H1 (cell line): ENCODE measurements at regions not wholly inside any gene's neighbourhood (a gene's known extent, or its start where the extent isn't known, plus 50 kb on each side); places are given as distances from the start of the nearest gene placed in this dataset.

Experiments
- CTCF ChIA-PET: fragments of 300-600 bp; sonication (Branson Sonifier 250); formaldehyde crosslinking; loops from one replicate; lab custom pipeline; 2021; ENCODE audit not compliant: partially characterized antibody; lab: Charles Lee
- POLR2A ChIA-PET: fragments of 300-600 bp; sonication (Branson Sonifier 250); formaldehyde crosslinking; loops from one replicate; lab custom pipeline; 2021; ENCODE audit warnings: inconsistent platforms; ENCODE audit not compliant: partially characterized antibody; lab: Charles Lee
- DNase-seq, 2 experiments: peaks; one replicate each; pipeline versions ENCODE4 v3.0.0 to v3.0.0-alpha.2; 2010 to 2022; ENCODE audit warnings: low spot score in 2 of 2, low read depth in 1 of 2, mixed read lengths in 1 of 2
- FAIRE-seq: peaks from 2 replicates; lab custom pipeline; 2011; peaks lifted over from hg19 to GRCh38; lab: Jason Lieb, UNC
- H2AFZ ChIP-seq: 2 replicates; pipeline ENCODE4 v1.8.1; 2012; ENCODE audit warnings: low read length, inconsistent platforms
- H2AK5ac ChIP-seq: 2 replicates; pipeline ENCODE4 v1.6.1; 2013; ENCODE audit warnings: low read depth, low read length
- H2BK120ac ChIP-seq: replicated peaks from 2 replicates; pipeline ENCODE3; 2013; ENCODE audit warnings: low read depth, low read length, inconsistent platforms
- H2BK12ac ChIP-seq: 2 replicates; pipeline ENCODE4 v1.6.1; 2013; ENCODE audit warnings: low read depth, low read length
- H2BK15ac ChIP-seq: 2 replicates; pipeline ENCODE4 v1.6.1; 2013; ENCODE audit warnings: low read length
- H2BK20ac ChIP-seq: 2 replicates; pipeline ENCODE4 v1.6.1; 2013; ENCODE audit warnings: low read length
- H2BK5ac ChIP-seq: 2 replicates; pipeline ENCODE4 v1.6.1; 2013; ENCODE audit warnings: low read depth, low read length
- H3K14ac ChIP-seq: 2 replicates; pipeline ENCODE4 v1.6.1; 2013; ENCODE audit warnings: inconsistent platforms; ENCODE audit not compliant: insufficient read length
- H3K18ac ChIP-seq: 2 replicates; pipeline ENCODE4 v1.6.1; 2013; ENCODE audit warnings: low read length; ENCODE audit errors: extremely low read depth
- H3K23ac ChIP-seq: 2 replicates; pipeline ENCODE4 v1.6.1; 2013; ENCODE audit warnings: inconsistent platforms; ENCODE audit not compliant: insufficient read length
- H3K23me2 ChIP-seq: 2 replicates; pipeline ENCODE4 v1.6.1; 2013; ENCODE audit warnings: low read depth, low read length
- H3K27ac ChIP-seq: 2 replicates; pipeline ENCODE4 v1.6.1; 2011; ENCODE audit warnings: low read depth, low read length, inconsistent platforms
- H3K27me3 ChIP-seq, 4 experiments: replicated peaks in 1 of 4; 1 replicate in 1 of 4; 2 replicates in 3 of 4; pipeline versions ENCODE4 v1.6.1 to v1.8.1; 2011 to 2013; ENCODE audit warnings: low read length in 3 of 4, mild to moderate bottlenecking in 3 of 4, inconsistent platforms in 2 of 4, mixed read lengths in 2 of 4, moderate library complexity in 1 of 4; ENCODE audit not compliant: control insufficient read depth in 3 of 4, insufficient read depth in 3 of 4; ENCODE audit errors: extremely low read depth in 1 of 4
- H3K36me3 ChIP-seq, 4 experiments: 2 replicates each; pipeline versions ENCODE4 v1.6.1 to v1.8.1; 2011 to 2013; ENCODE audit warnings: mild to moderate bottlenecking in 4 of 4, low read length in 3 of 4, moderate library complexity in 2 of 4, control low read depth in 1 of 4, inconsistent platforms in 1 of 4; ENCODE audit not compliant: insufficient read depth in 4 of 4, control insufficient read depth in 2 of 4
- H3K4ac ChIP-seq: replicated peaks from 2 replicates; pipeline ENCODE3; 2013; ENCODE audit warnings: low read length, low read depth, mixed read lengths, inconsistent platforms; ENCODE audit not compliant: insufficient read length
- H3K4me1 ChIP-seq, 4 experiments: replicated peaks in 1 of 4; 1 replicate in 1 of 4; 2 replicates in 3 of 4; pipeline versions ENCODE4 v1.6.1 to v1.8.1; 2011 to 2013; ENCODE audit warnings: low read length in 3 of 4, inconsistent platforms in 2 of 4, mixed read lengths in 1 of 4; ENCODE audit not compliant: insufficient read depth in 4 of 4, control insufficient read depth in 3 of 4
- H3K4me2 ChIP-seq, 2 experiments: 2 replicates each; pipeline versions ENCODE4 v1.6.1 to v1.8.1; 2011 to 2013; ENCODE audit warnings: low read depth in 2 of 2, low read length in 2 of 2, control low read depth in 1 of 2, inconsistent platforms in 1 of 2, mild to moderate bottlenecking in 1 of 2; ENCODE audit not compliant: insufficient read depth in 1 of 2
- H3K4me3 ChIP-seq, 4 experiments: fragments of 200-600, 300-600 bp in 1 of 4; sonication (generic), shearing (Covaris generic), sonication (Bioruptor Twin) in 1 of 4; 2 replicates each; pipeline versions ENCODE4 v1.5.1 to v1.8.1; 2011 to 2016; ENCODE audit warnings: low read length in 4 of 4, low read depth in 3 of 4, control low read depth in 2 of 4, inconsistent platforms in 2 of 4, mild to moderate bottlenecking in 2 of 4, mixed read lengths in 1 of 4, moderate library complexity in 1 of 4; ENCODE audit not compliant: insufficient read depth in 2 of 4; ENCODE audit errors: extremely low read depth in 1 of 4
- H3K56ac ChIP-seq: replicated peaks from 2 replicates; pipeline ENCODE3; 2013; ENCODE audit warnings: low read depth, mild to moderate bottlenecking, mixed read lengths, low read length, inconsistent platforms; ENCODE audit not compliant: insufficient read length
- H3K79me1 ChIP-seq: 2 replicates; pipeline ENCODE4 v1.6.1; 2013; ENCODE audit warnings: low read depth, low read length, control low read depth
- H3K79me2 ChIP-seq, 2 experiments: 2 replicates each; pipeline versions ENCODE4 v1.6.1 to v1.8.1; 2012 to 2013; ENCODE audit warnings: low read length in 2 of 2, mild to moderate bottlenecking in 2 of 2, inconsistent platforms in 1 of 2; ENCODE audit not compliant: insufficient read depth in 2 of 2, control insufficient read depth in 1 of 2
- H3K9ac ChIP-seq, 4 experiments: replicated peaks in 1 of 4; 1 replicate in 1 of 4; 2 replicates in 3 of 4; pipeline versions ENCODE4 v1.6.1 to v1.8.1; 2011 to 2013; ENCODE audit warnings: low read depth in 3 of 4, low read length in 3 of 4, control low read depth in 2 of 4, mild to moderate bottlenecking in 2 of 4, moderate library complexity in 2 of 4, inconsistent platforms in 1 of 4; ENCODE audit errors: extremely low read depth in 1 of 4
- H3K9me3 ChIP-seq, 2 experiments: 2 replicates each; pipeline versions ENCODE4 v1.6.1 to v1.8.1; 2012 to 2013; ENCODE audit warnings: mild to moderate bottlenecking in 2 of 2, moderate library complexity in 2 of 2, control low read depth in 1 of 2, inconsistent platforms in 1 of 2, low read depth in 1 of 2, low read length in 1 of 2, mixed read lengths in 1 of 2; ENCODE audit not compliant: insufficient read depth in 2 of 2
- H4K20me1 ChIP-seq, 2 experiments: replicated peaks in 1 of 2; 2 replicates each; pipeline versions ENCODE3 to v1.8.1; 2011 to 2013; ENCODE audit warnings: inconsistent platforms in 2 of 2, low read length in 2 of 2, mild to moderate bottlenecking in 1 of 2; ENCODE audit not compliant: insufficient read depth in 2 of 2, control insufficient read depth in 1 of 2
- H4K5ac ChIP-seq: 2 replicates; pipeline ENCODE4 v1.6.1; 2013; ENCODE audit warnings: low read length, low read depth, mixed read lengths, inconsistent platforms; ENCODE audit not compliant: insufficient read length
- H4K8ac ChIP-seq: 2 replicates; pipeline ENCODE4 v1.8.0; 2013; ENCODE audit warnings: mild to moderate bottlenecking, moderate library complexity, low read length, inconsistent platforms; ENCODE audit not compliant: insufficient read depth; ENCODE audit errors: extremely low read depth
- H4K91ac ChIP-seq: replicated peaks from 2 replicates; pipeline ENCODE3; 2013; ENCODE audit warnings: low read length, mixed read lengths, inconsistent platforms; ENCODE audit not compliant: insufficient read length
- ASH2L ChIP-seq: fragments of 200-600, 300-600 bp; sonication (generic); IDR thresholded peaks from one replicate; pipeline ENCODE4 v1.7.1; 2017; ENCODE audit warnings: low read length
- BCL11A ChIP-seq, 2 experiments: IDR thresholded peaks; one replicate each; pipeline ENCODE4 v1.6.1; 2011; ENCODE audit warnings: low read depth in 2 of 2, low read length in 2 of 2, mild to moderate bottlenecking in 2 of 2
- CHD2 ChIP-seq: IDR thresholded peaks from 2 replicates; pipeline ENCODE4 v1.6.1; 2012; ENCODE audit warnings: low read length, improper control_type of control experiment
- EGR1 ChIP-seq: IDR thresholded peaks from 2 replicates; pipeline ENCODE4 v1.6.1; 2011; ENCODE audit warnings: low read depth, low read length, borderline replicate concordance
- GTF2F1 ChIP-seq: IDR thresholded peaks from 2 replicates; pipeline ENCODE4 v1.6.1; 2012; ENCODE audit warnings: low read depth, low read length, improper control_type of control experiment, borderline replicate concordance
- JUN ChIP-seq: IDR thresholded peaks from 2 replicates; pipeline ENCODE4 v1.6.1; 2011; ENCODE audit warnings: low read depth, mild to moderate bottlenecking, improper control_type of control experiment, low read length
- KDM1A ChIP-seq: fragments of 200-600, 300-600 bp; sonication (generic); IDR thresholded peaks from 2 replicates; pipeline ENCODE4 v1.7.1; 2016; ENCODE audit warnings: mild to moderate bottlenecking, low read length, borderline replicate concordance
- KDM4A ChIP-seq: IDR thresholded peaks from one replicate; pipeline ENCODE4 v1.7.1; 2012; ENCODE audit warnings: low read depth, mild to moderate bottlenecking, moderate library complexity, low read length, inconsistent platforms; ENCODE audit not compliant: severe bottlenecking
- NANOG ChIP-seq: IDR thresholded peaks from 2 replicates; pipeline ENCODE4 v1.6.1; 2011; ENCODE audit warnings: low read length, low read depth, mild to moderate bottlenecking, inconsistent platforms; ENCODE audit not compliant: insufficient read depth, poor library complexity, severe bottlenecking
- NRF1 ChIP-seq: IDR thresholded peaks from 2 replicates; pipeline ENCODE4 v1.6.1; 2011; ENCODE audit warnings: mild to moderate bottlenecking, low read depth, low read length, improper control_type of control experiment
- SAP30 ChIP-seq: fragments of 300-600 bp; sonication (generic); IDR thresholded peaks from 2 replicates; pipeline ENCODE4 v1.7.1; 2012; ENCODE audit warnings: low read length, moderate library complexity, mild to moderate bottlenecking, inconsistent platforms; ENCODE audit not compliant: insufficient read depth, insufficient replicate concordance
- SIRT6 ChIP-seq: IDR thresholded peaks from one replicate; pipeline ENCODE4 v1.7.1; 2012; ENCODE audit warnings: low read length, inconsistent platforms
- SIX5 ChIP-seq: IDR thresholded peaks from 2 replicates; pipeline ENCODE4 v1.6.1; 2011; ENCODE audit warnings: mild to moderate bottlenecking, low read depth, low read length
- TAF1 ChIP-seq: IDR thresholded peaks from 2 replicates; pipeline ENCODE4 v1.6.1; 2011; ENCODE audit warnings: mild to moderate bottlenecking, low read depth, low read length
- WGBS, 2 experiments: shearing (Covaris generic) in 1 of 2; methylation state at CpG; one replicate each; pipeline versions ENCODE4 v1.1.6 to v1.1.7; 2013 to 2015; ENCODE audit warnings: low lambda C conversion rate in 2 of 2, mixed read lengths in 2 of 2, inconsistent platforms in 1 of 2, low coverage in 1 of 2, missing lambda C conversion rate in 1 of 2; ENCODE audit not compliant: insufficient replicate concordance in 2 of 2, insufficient coverage in 1 of 2, insufficient read length in 1 of 2; ENCODE audit errors: extremely low coverage in 1 of 2, missing lambda C conversion rate in 1 of 2; 5-methylcytosine and 5-hydroxymethylcytosine counted together
- TF ChIP-seq, protein P1 (sequence below): IDR thresholded peaks from 2 replicates; pipeline ENCODE4 v1.6.1; 2011; ENCODE audit warnings: low read depth, mild to moderate bottlenecking, low read length; ENCODE audit not compliant: insufficient read depth

DNA sequence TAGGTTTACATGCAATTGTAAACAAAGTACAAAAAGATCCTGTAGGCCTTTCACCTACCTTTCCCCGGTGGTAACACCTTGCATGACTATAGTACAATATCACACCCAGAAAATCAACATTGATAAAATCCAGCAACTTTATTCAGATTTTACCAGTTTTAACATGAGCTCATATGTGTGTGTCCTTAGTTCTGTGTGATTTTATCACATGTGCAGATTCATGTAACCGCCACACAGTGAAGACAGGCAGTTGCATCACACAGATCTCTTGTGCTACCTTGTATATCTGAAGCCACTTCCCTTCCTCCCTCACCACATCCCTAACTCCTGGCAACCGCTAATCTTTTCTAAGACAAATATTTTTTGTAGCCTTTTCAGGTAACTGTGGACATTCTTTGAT, 183.5 kb upstream of the C2CD4B start:
- H3K27ac ChIP-seq: no peak overlapping the region
- no peak overlapping the region for H4K5ac ChIP-seq
- no peak overlapping the region for H3K23ac ChIP-seq
- H3K14ac ChIP-seq: no peak overlapping the region
- no peaks in the 10 kb centered on the region; the same call in 1 of the 2 replicates for H3K23me2 ChIP-seq
- H3K79me1 ChIP-seq: no peaks in the 10 kb centered on the region
- POLR2A ChIA-PET: no interaction called here
- H4K91ac ChIP-seq: no peak overlapping the region
- H2BK120ac ChIP-seq: no peak overlapping the region
- no peak overlapping the region for H2AK5ac ChIP-seq
- H3K9me3 ChIP-seq: peaks cover 0 to 3% of the 10 kb centered on the region in 2 experiments; a peak in 1 of 4 replicates
- H3K18ac ChIP-seq: no peak overlapping the region
- H2BK20ac ChIP-seq: no peak overlapping the region
- no peak overlapping the region for H3K56ac ChIP-seq
- H3K4me3 ChIP-seq: no peak overlapping the region
- no peaks in the 10 kb centered on the region for H3K27me3 ChIP-seq
- no peak overlapping the region for H2BK15ac ChIP-seq
- DNase-seq (no peak), FAIRE-seq (no peak)
- no peak overlapping the region for H3K4me2 ChIP-seq
- H4K8ac ChIP-seq: no peak overlapping the region
- H3K79me2 ChIP-seq: no peaks in the 10 kb centered on the region
- H3K4me1 ChIP-seq: no peaks in the 10 kb centered on the region
- H3K36me3 ChIP-seq: no peaks in the 10 kb centered on the region
- 94% methylated on average over 3 of the region's 3 CpGs; no CpG with 5 or more reads in 1 of the 2 experiments for WGBS, 2 experiments
- H2BK12ac ChIP-seq: no peak overlapping the region
- H2AFZ ChIP-seq: no peak overlapping the region
- H4K20me1 ChIP-seq: no peaks in the 10 kb centered on the region
- H2BK5ac ChIP-seq: no peak overlapping the region
- H3K9ac ChIP-seq: no peak overlapping the region
- CTCF ChIA-PET: interaction anchor here (0.6 to 1.1 kb wide), 3 partner anchors 108 to 315 kb away, joined by 3 to 4 read pairs (median 3); no protein-coding TSS in a partner anchor
- H3K4ac ChIP-seq: no peak overlapping the region
- no peak for TF ChIP-seq ASH2L
- TF ChIP-seq GTF2F1: no peak
- TF ChIP-seq TAF1: no peak
- TF ChIP-seq, protein P1, sequence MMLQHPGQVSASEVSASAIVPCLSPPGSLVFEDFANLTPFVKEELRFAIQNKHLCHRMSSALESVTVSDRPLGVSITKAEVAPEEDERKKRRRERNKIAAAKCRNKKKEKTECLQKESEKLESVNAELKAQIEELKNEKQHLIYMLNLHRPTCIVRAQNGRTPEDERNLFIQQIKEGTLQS: no peak
- no peak for TF ChIP-seq SAP30
- TF ChIP-seq CHD2: no peak
- TF ChIP-seq EGR1: no peak
- TF ChIP-seq NRF1: no peak
- no peak for TF ChIP-seq SIX5
- TF ChIP-seq KDM1A: no peak
- TF ChIP-seq BCL11A (IDR thresholded peaks at IDR 0.05; ENCODE audit: low read depth in 2 of 2, low read length in 2 of 2): no peak
- no peak for TF ChIP-seq JUN
- TF ChIP-seq SIRT6: no peak
- no peak for TF ChIP-seq NANOG
- TF ChIP-seq KDM4A: no peak
